IMR-90 (cell line): ENCODE measurements at regions not wholly inside any gene's neighbourhood (a gene's known extent, or its start where the extent isn't known, plus 50 kb on each side); places are given as distances from the start of the nearest gene placed in this dataset.

Experiments used
- ATAC-seq: fragments of 200-7000 bp; cut with Tn5 transposase; 2 replicates; pipeline ENCODE4 v1.9.1; 2020; ENCODE audit warnings: low read depth, mild to moderate bottlenecking, moderate library complexity
- BruUV-seq: library from RNA; stranded (reverse); fragments of 400-500 nt; replicated peaks from 2 replicates; lab custom pipeline; 2021; lab: Mats Ljungman, UMichigan
- CTCF ChIA-PET: fragments of 300-600 bp; formaldehyde crosslinking; extraction: SDS; loops from one replicate; lab custom pipeline; 2021; ENCODE audit warnings: antibody characterized with exemption; lab: Yijun Ruan, JAX
- POLR2A ChIA-PET: fragments of 300-600 bp; sonication (Branson Sonifier 250); formaldehyde crosslinking; loops from one replicate; lab custom pipeline; 2022; ENCODE audit warnings: antibody characterized with exemption; ENCODE audit not compliant: unreplicated experiment; lab: Charles Lee
- DNase-seq: peaks from one replicate; pipeline ENCODE4 v3.0.0; 2013
- H2AFZ ChIP-seq: replicated peaks from 2 replicates; pipeline ENCODE3; 2013; ENCODE audit warnings: low read length, mild to moderate bottlenecking; ENCODE audit not compliant: poor library complexity
- H2AK5ac ChIP-seq: 2 replicates; pipeline ENCODE4 v1.6.1; 2013; ENCODE audit warnings: low read depth, low read length, inconsistent platforms
- H2AK9ac ChIP-seq: replicated peaks from 2 replicates; pipeline ENCODE3; 2013; ENCODE audit warnings: mild to moderate bottlenecking, low read depth, low read length, moderate library complexity; ENCODE audit not compliant: poor library complexity
- H2BK120ac ChIP-seq: 2 replicates; pipeline ENCODE4 v1.6.1; 2013; ENCODE audit warnings: low read depth, low read length, inconsistent platforms
- H2BK15ac ChIP-seq: 3 replicates; pipeline ENCODE4 v1.6.1; 2013; ENCODE audit warnings: low read depth, low read length, inconsistent platforms
- H2BK20ac ChIP-seq: 2 replicates; pipeline ENCODE4 v1.6.1; 2013; ENCODE audit warnings: low read depth, mild to moderate bottlenecking, inconsistent platforms, low read length, moderate library complexity
- H2BK5ac ChIP-seq: 2 replicates; pipeline ENCODE4 v1.6.1; 2013; ENCODE audit warnings: mild to moderate bottlenecking, low read depth, low read length, inconsistent platforms; ENCODE audit not compliant: poor library complexity, severe bottlenecking
- H3K14ac ChIP-seq: replicated peaks from 2 replicates; pipeline ENCODE4 v1.6.1; 2013; ENCODE audit warnings: low read depth, low read length, inconsistent platforms
- H3K18ac ChIP-seq: 2 replicates; pipeline ENCODE4 v1.6.1; 2013; ENCODE audit warnings: low read depth, low read length, control low read depth
- H3K23ac ChIP-seq: 2 replicates; pipeline ENCODE4 v1.6.1; 2013; ENCODE audit warnings: low read depth, low read length, inconsistent platforms
- H3K27ac ChIP-seq: 2 replicates; pipeline ENCODE4 v1.5.1; 2013; ENCODE audit warnings: mild to moderate bottlenecking, control low read depth, low read length; ENCODE audit not compliant: insufficient read depth
- H3K27me3 ChIP-seq: 2 replicates; pipeline ENCODE4 v1.6.1; 2013; ENCODE audit warnings: low read length; ENCODE audit not compliant: control insufficient read depth, insufficient read depth
- H3K36me3 ChIP-seq: 2 replicates; pipeline ENCODE4 v1.6.1; 2013; ENCODE audit warnings: low read length, mixed read lengths; ENCODE audit not compliant: control insufficient read depth, insufficient read depth
- H3K4ac ChIP-seq: 2 replicates; pipeline ENCODE4 v1.6.1; 2013; ENCODE audit warnings: low read depth, low read length, inconsistent platforms
- H3K4me1 ChIP-seq: 2 replicates; pipeline ENCODE4 v1.6.1; 2013; ENCODE audit warnings: low read length, mixed read lengths; ENCODE audit not compliant: control insufficient read depth, insufficient read depth
- H3K4me2 ChIP-seq: 2 replicates; pipeline ENCODE4 v1.6.1; 2013; ENCODE audit warnings: low read depth, mild to moderate bottlenecking, control low read depth, low read length, moderate library complexity
- H3K4me3 ChIP-seq: 2 replicates; pipeline ENCODE4 v1.5.1; 2013; ENCODE audit warnings: low read depth, mild to moderate bottlenecking, control low read depth, low read length, moderate library complexity; ENCODE audit not compliant: insufficient read depth
- H3K56ac ChIP-seq: 2 replicates; pipeline ENCODE4 v1.6.1; 2013; ENCODE audit warnings: low read length, inconsistent platforms; ENCODE audit not compliant: insufficient read depth; ENCODE audit errors: extremely low read depth
- H3K79me1 ChIP-seq, 2 experiments: 2 replicates each; pipeline ENCODE4 v1.6.1; 2013; ENCODE audit warnings: low read length in 2 of 2, inconsistent platforms in 1 of 2, low read depth in 1 of 2
- H3K9ac ChIP-seq: 2 replicates; pipeline ENCODE4 v1.6.1; 2013; ENCODE audit warnings: low read depth, low read length, control low read depth
- H3K9me1 ChIP-seq: 2 replicates; pipeline ENCODE4 v1.6.1; 2013; ENCODE audit warnings: low read length, inconsistent platforms; ENCODE audit not compliant: insufficient read depth
- H3K9me3 ChIP-seq: 2 replicates; pipeline ENCODE4 v1.6.1; 2013; ENCODE audit warnings: low read length; ENCODE audit not compliant: control insufficient read depth, insufficient read depth
- H4K20me1 ChIP-seq: 2 replicates; pipeline ENCODE4 v1.6.1; 2013; ENCODE audit warnings: low read length, inconsistent platforms; ENCODE audit not compliant: insufficient read depth
- H4K5ac ChIP-seq: 2 replicates; pipeline ENCODE4 v1.6.1; 2013; ENCODE audit warnings: mild to moderate bottlenecking, low read depth, low read length, control low read depth
- H4K8ac ChIP-seq, 2 experiments: 2 replicates each; pipeline ENCODE4 v1.6.1; 2013; ENCODE audit warnings: low read depth in 2 of 2, low read length in 2 of 2, control low read depth in 1 of 2, inconsistent platforms in 1 of 2
- H4K91ac ChIP-seq: 2 replicates; pipeline ENCODE4 v1.6.1; 2013; ENCODE audit warnings: low read depth, low read length, inconsistent platforms; ENCODE audit not compliant: insufficient read depth
- BHLHE40 ChIP-seq: fragments of 150-350 bp; IDR thresholded peaks from 2 replicates; pipeline ENCODE4 v1.6.1; 2016; ENCODE audit warnings: mild to moderate bottlenecking, low read depth, low read length
- CEBPB ChIP-seq: IDR thresholded peaks from 2 replicates; pipeline ENCODE4 v1.6.1; 2012; ENCODE audit warnings: low read depth, low read length, improper control_type of control experiment
- CHD1 ChIP-seq: IDR thresholded peaks from 2 replicates; pipeline ENCODE4 v1.6.1; 2012; ENCODE audit warnings: low read depth, low read length, improper control_type of control experiment
- CTCF ChIP-seq: conservative IDR thresholded peaks from 2 replicates; pipeline ENCODE4 v1.5.1; 2012; ENCODE audit warnings: mild to moderate bottlenecking, low read depth, low read length, improper control_type of control experiment
- ELK1 ChIP-seq: fragments of 150-350 bp; IDR thresholded peaks from 2 replicates; pipeline ENCODE4 v1.6.1; 2016; ENCODE audit warnings: low read depth, mild to moderate bottlenecking, low read length, moderate library complexity, borderline replicate concordance
- FOS ChIP-seq: fragments of 150-350 bp; IDR thresholded peaks from 2 replicates; pipeline ENCODE4 v1.6.1; 2016; ENCODE audit warnings: low read depth, low read length
- MAFK ChIP-seq: IDR thresholded peaks from 2 replicates; pipeline ENCODE4 v1.6.1; 2012; ENCODE audit warnings: low read depth, low read length, improper control_type of control experiment
- MAZ ChIP-seq: IDR thresholded peaks from 2 replicates; pipeline ENCODE4 v1.6.1; 2012; ENCODE audit warnings: low read depth, mild to moderate bottlenecking, low read length, improper control_type of control experiment, moderate library complexity, borderline replicate concordance
- MXI1 ChIP-seq: IDR thresholded peaks from 2 replicates; pipeline ENCODE4 v1.6.1; 2012; ENCODE audit warnings: low read depth, mild to moderate bottlenecking, low read length, moderate library complexity, borderline replicate concordance
- NFE2L2 ChIP-seq: fragments of 150-350 bp; IDR thresholded peaks from 2 replicates; pipeline ENCODE4 v1.6.1; 2016; ENCODE audit warnings: low read depth, mild to moderate bottlenecking, low read length
- POLR2A ChIP-seq: IDR thresholded peaks from 2 replicates; pipeline ENCODE4 v1.6.1; 2012; ENCODE audit warnings: mild to moderate bottlenecking, low read depth, low read length
- RAD21 ChIP-seq: IDR thresholded peaks from 2 replicates; pipeline ENCODE4 v1.6.1; 2012; ENCODE audit warnings: low read length, improper control_type of control experiment
- RCOR1 ChIP-seq: IDR thresholded peaks from 2 replicates; pipeline ENCODE4 v1.6.1; 2012; ENCODE audit warnings: mild to moderate bottlenecking, low read length, improper control_type of control experiment; ENCODE audit not compliant: insufficient replicate concordance
- RFX5 ChIP-seq: IDR thresholded peaks from 2 replicates; pipeline ENCODE4 v1.8.0; 2012; ENCODE audit warnings: low read depth, mild to moderate bottlenecking, low read length, moderate library complexity
- SMC3 ChIP-seq: fragments of 150-350 bp; IDR thresholded peaks from 2 replicates; pipeline ENCODE4 v1.6.1; 2016; ENCODE audit warnings: low read depth, mild to moderate bottlenecking, antibody characterized with exemption, low read length, moderate library complexity
- WGBS, 2 experiments: methylation state at CpG; one replicate each; pipeline versions ENCODE4 v1.1.5 to v1.1.7; 2013; ENCODE audit warnings: missing lambda C conversion rate in 2 of 2; ENCODE audit not compliant: insufficient read length in 1 of 2; ENCODE audit errors: extremely low coverage in 2 of 2; 5-methylcytosine and 5-hydroxymethylcytosine counted together
- dilution Hi-C: fragments of 300-500 bp; cut with HindIII; formaldehyde crosslinking; loops from one replicate; pipeline ENCODE4 v1.14.3; 2018; ENCODE audit warnings: low sequenced_read_pairs; ENCODE audit not compliant: unreplicated experiment
- in situ Hi-C: fragments of 300-500 bp; cut with MboI; formaldehyde crosslinking; loops from 3 replicates; pipeline ENCODE4 v1.14.3; 2019; ENCODE audit warnings: low sequenced_read_pairs, inconsistent platforms, mixed read lengths
- intact Hi-C: fragments of 100-400 bp; cut with micrococcal nuclease; formaldehyde crosslinking; loops from 2 replicates; pipeline ENCODE4 v1.10.0; 2022
- TF ChIP-seq, protein P1 (sequence below): fragments of 150-350 bp; IDR thresholded peaks from 2 replicates; pipeline ENCODE4 v1.6.1; 2017; ENCODE audit warnings: mild to moderate bottlenecking, antibody characterized with exemption, low read length, low read depth

GRCh38 chr12:85356596-85357385 is 76.8 kb downstream of the ALX1 start:
- Histone ChIP-seq H2AK9ac (no peak overlapping the region), H3K4me1 (no peaks in the 10 kb centered on the region), H3K79me1 (no peaks in the 10 kb centered on the region), H2BK120ac (no peak overlapping the region), H3K9ac (no peak overlapping the region), H4K91ac (no peak overlapping the region), H2BK5ac (no peak overlapping the region), H3K4ac (no peak overlapping the region), H3K27me3 (no peaks in the 10 kb centered on the region), H2AK5ac (no peak overlapping the region), H2AFZ (no peak overlapping the region), H2BK15ac (no peak overlapping the region), H3K4me2 (no peak overlapping the region), H3K18ac (no peak overlapping the region), H3K9me3 (no peaks in the 10 kb centered on the region), H3K4me3 (no peak overlapping the region), H3K36me3 (no peaks in the 10 kb centered on the region), H3K56ac (no peak overlapping the region), H3K9me1 (no peaks in the 10 kb centered on the region), H3K23ac (no peak overlapping the region), H4K8ac (no peak overlapping the region), H4K5ac (no peak overlapping the region), H2BK20ac (no peak overlapping the region), H3K14ac (no peak overlapping the region), H4K20me1 (no peaks in the 10 kb centered on the region), H3K27ac (no peak overlapping the region)
- no TSS peak for BruUV-seq
- DNase-seq = no peak
- POLR2A ChIA-PET = no interaction called here
- ATAC-seq = no peak
- CTCF ChIA-PET = no interaction called here
- in situ Hi-C loops = no loop called here
- dilution Hi-C loops = no loop called here
- intact Hi-C loops = no loop called here
- no CpG with 5 or more reads among the region's 3 CpGs for WGBS, 2 experiments
- TF ChIP-seq MAZ (no peak), SMC3 (no peak), CTCF (no peak), MXI1 (no peak), BHLHE40 (no peak), RAD21 (no peak), RFX5 (no peak), CEBPB (no peak), CHD1 (no peak), NFE2L2 (no peak), MAFK (no peak), RCOR1 (no peak), FOS (no peak), POLR2A (no peak), ELK1 (no peak)
- TF ChIP-seq, protein P1, sequence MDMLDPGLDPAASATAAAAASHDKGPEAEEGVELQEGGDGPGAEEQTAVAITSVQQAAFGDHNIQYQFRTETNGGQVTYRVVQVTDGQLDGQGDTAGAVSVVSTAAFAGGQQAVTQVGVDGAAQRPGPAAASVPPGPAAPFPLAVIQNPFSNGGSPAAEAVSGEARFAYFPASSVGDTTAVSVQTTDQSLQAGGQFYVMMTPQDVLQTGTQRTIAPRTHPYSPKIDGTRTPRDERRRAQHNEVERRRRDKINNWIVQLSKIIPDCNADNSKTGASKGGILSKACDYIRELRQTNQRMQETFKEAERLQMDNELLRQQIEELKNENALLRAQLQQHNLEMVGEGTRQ = no peak
